Stimulated activated CD4-positive, alpha-beta T cell treated with anti-CD3 and anti-CD28 coated beads, Interleukin-1b, Interleukin-23, amount 100 ng/mL, for 4 hours (primary cell): ENCODE measurements at regions not wholly inside any gene's neighbourhood (a gene's known extent, or its start where the extent isn't known, plus 50 kb on each side); places are given as distances from the start of the nearest gene placed in this dataset.
"Not testable (repeated sequence)": the region's sequence is repeated elsewhere in the genome, so short reads cannot be mapped to it uniquely, and the experiment has no call there.

ENCODE experiments used
- DNase-seq, 2 donors: peaks; one replicate each; pipeline ENCODE4 v3.0.0-alpha.2; 2020; ENCODE audit warnings: low read depth in 2 of 2

DNA sequence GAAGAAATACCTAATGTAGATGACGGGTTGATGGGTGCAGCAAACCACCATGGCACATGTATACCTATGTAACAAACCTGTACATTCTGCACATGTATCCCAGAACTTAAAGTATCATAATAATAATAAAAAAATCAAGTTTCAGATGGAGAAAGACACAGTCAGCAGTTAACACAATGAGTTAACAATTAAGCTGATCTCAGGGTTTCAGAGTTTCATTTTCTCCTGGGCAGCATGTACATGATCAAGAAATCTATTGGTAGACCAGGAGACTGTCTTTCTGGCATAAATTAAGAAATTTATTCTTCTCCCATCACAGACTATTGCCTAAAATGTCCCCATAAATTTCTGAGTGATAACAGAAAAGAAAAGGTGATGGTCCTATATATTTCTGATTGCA lies 155.3 kb downstream of the RAD51AP2 start:
- DNase-seq: no peak

DNA sequence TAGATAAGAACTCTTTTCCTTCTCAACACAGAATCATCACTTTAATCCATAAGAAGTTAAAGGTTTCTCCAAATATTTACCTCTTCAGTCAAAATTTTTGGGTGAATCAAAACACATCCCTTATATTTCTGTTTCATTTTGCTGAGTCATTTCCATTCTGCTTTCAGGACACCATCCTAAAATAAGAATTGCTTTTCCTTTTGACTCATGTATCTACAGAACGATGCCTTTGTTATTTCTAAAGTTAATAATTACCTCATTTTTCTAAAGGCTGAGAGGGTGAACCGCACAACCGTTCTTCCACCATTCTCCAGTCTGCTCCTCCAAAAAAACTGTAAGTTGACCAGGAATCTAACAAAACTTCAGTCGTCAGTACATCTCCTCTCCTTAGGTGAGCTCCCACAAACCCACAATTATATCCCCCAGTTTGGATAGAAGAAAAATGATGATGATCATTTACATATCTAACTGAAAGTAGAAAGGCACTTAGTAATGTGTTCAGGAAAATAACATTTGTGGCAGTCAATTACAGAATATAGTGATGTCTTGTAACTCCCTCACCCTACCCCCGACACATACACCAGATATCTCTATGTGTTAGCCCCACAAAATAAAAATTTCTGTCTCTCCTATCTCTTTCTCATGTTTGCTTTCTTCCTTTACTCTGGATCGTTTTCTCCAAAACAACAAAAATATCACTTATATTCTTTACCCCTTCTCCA lies 162.5 kb downstream of the RAD51AP2 start:
- DNase-seq: no peak

DNA sequence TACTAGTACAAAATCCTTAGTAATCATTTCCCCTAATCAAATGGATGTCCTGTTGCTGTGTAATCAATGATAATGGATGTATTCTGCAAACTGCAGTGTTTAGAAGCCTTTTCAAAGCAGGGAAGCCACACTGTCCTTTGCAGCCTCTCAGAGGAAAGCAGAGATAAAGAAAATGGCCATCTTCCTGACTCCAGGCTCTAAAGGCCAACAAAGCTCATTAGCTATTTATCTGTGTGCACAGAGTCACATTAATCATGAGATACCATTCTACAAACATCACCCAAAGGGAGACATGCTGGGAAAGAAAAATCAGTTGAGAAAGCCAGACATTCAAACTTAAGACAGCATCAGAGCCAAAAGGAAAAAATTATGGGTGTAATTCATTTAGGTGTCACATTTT lies 165.0 kb downstream of the RAD51AP2 start:
- DNase-seq: no peak

DNA sequence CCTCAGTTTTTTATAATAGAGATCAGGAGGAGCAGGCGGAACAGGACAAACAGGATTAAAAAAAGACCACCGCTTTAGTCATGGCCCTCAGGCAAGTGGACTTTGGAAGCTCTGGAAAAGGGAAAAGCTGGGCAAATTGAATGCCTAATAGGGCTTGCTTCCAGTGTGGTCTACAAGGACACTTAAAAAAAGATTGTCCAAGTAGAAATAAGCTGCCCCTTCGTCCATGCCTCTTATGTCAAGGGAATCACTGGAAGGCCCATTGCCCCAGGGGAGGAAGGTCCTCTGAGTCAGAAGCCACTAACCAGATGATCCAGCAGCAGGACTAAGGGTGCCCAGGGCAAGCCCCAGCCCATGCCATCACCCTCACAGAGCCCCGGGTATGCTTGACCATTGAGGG lies 175.5 kb downstream of the RAD51AP2 start:
- not testable (repeated sequence) for DNase-seq

DNA sequence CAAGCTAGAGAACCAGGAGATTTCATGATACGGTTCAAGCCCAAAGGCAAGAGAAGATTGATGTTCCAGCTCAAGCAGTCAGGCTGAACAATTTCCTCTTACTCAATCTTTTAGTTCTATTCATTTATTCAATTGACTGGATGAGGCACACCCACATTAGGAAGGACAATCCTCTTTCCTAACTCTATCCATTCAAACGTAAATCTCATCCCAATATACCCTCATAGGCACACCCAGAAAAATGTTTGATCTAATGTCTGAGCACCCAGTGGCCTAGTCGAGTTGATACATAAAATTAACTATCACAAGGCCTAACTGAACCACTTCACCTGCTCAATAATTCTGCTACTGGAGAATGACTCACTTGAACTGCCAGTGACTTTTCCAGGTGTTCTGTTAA lies 180.7 kb downstream of the RAD51AP2 start:
- no peak for DNase-seq

DNA sequence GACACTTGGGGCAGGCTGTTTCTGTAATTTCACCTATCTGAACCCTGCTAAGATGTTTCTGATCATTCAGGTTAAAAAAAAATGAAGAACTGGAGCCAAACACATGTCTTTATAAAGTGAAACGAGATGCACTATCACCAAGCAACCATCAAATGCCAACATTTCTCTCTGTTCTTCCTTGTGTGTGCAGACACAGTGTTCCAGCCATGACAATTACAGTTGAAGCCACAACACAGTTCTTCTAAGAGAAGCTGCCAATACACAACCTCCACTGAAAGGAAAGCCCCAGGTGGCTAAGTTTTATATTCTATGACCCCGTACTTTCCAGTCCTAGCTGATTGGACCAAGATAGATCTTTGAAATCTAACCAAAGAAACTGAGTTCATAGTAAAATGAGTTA lies 181.8 kb downstream of the RAD51AP2 start:
- no peak for DNase-seq

DNA sequence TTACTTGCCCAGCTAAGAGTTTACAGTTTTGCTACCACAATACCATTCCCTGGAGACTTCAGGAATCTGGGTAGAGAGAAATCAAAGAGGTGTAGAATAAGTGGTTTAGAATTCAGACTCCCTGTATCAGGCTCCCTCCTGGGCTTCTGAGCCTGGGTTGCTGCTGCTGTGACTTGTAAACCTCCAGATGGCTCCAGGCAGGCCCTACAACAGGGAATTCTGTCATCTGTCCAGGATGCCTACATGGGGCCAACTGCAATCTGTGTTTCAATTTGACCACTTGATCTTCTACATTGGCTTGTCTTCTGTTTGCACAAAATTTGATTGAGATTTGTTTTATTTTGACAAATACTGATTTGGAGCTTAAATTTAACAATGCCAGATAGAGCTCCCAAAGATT lies 183.9 kb downstream of the RAD51AP2 start:
- no peak for DNase-seq

DNA sequence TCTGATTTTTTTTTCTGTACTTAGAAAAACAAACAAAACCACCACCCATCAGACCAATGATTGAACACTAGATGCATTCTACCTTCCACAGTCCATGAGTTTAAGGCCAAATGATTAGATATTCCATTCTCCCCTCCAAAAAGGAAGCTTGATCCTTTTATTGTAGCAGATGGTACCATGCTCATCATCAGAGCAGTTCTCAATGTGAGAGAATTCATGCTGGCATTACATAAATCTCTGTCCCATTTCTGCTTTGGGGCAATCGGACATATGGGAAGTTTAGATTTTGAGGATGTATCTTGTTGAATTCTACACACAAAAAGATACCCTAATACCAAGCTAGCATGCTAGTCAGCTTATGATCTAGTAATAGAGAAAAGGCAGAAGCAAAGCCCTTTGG lies 186.6 kb downstream of the RAD51AP2 start:
- no peak for DNase-seq

DNA sequence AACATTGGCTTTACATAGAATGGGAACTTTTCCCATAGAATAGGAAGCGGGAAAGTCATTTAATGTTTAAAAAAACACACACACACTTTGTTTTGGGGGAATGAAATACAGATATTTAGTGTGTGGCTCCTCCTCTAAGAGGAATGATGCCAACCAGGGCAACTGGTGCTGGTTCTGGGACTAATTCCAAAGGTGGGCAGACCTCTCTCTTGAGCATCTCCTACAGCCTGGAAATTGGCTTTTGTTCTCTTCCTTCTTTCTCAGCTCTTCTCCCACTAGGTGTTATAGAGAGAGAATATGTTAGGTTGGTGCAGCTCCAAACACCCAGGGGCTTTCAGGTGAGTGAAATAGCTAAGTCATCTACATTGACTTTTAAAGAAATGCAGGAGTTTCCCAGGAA lies 190.1 kb downstream of the RAD51AP2 start:
- DNase-seq: no peak

DNA sequence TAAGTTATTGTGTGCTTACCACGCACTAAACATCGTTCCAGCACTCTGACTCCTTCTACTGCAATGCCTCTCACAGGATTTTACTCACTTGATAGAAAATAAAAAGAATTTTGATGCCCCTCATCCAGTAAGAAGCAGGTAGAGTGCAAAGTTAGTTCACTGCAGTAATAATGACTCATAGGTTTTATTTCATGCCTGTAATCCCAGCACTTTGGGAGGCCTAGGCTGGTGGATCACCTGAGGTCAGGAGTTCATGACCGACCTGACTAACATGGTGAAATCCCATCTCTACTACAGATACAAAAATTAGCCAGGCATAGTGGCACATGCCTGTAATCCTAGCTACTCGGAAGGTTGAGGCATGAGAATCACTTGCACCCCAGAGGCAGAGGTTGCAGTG lies 190.6 kb downstream of the RAD51AP2 start:
- no peak for DNase-seq

DNA sequence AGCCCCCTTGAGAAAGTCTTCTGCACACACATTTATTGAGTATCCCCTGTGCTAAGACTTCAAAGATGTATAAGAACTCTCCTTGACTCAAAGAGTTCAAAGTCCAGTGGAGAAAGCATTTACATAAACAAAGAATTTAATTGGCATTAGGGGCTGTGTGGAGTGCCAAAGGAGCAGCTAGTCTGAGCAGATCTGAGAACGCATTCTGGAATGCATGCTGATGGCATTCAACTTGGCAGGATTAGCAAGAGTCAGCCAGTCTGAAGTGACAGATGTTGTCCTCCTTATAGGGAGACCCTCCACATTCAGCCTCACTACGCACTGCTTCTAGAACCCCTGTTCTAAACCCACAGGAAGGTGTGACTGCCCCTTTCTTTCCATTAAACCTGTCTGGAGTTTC lies 191.5 kb downstream of the RAD51AP2 start:
- DNase-seq: no peak

DNA sequence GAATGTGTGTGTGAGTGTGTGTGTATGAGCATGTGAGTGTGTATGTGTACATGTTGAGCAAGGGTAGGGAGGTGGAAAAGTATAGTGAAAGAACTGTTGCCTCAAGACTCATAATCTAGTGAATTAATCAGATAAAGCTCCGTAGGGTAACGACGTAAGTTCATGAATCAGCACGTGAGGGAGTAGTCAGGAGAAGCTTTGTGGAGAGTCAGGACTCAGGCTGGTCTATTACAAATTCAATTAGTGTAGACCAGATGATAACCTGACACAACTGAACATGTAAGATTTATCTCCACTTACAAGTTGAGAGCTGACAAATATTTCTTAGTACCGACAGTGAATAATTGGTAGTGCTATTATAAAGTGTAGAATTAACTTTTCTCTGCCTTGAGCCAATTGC lies 194.5 kb downstream of the RAD51AP2 start:
- no peak for DNase-seq

DNA sequence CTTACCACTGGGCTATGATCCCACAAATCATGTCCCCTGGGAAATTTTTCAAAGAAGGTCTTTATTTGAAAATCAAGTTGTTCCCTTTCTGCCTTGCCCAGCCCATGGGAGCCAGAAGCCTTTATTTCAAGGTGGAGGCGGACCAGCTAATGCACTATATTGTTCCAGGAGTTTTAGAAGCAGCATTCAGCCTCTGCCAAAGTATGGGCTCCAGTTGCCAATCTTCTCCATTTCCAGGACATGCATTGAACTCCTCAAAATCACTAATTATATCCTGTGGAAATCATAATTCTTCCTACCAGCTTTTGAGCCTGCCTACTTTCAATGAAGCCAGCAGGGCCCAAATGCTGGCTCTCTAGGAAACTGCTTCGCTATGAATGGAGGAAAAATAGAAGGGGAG lies 195.8 kb downstream of the RAD51AP2 start:
- no peak for DNase-seq

DNA sequence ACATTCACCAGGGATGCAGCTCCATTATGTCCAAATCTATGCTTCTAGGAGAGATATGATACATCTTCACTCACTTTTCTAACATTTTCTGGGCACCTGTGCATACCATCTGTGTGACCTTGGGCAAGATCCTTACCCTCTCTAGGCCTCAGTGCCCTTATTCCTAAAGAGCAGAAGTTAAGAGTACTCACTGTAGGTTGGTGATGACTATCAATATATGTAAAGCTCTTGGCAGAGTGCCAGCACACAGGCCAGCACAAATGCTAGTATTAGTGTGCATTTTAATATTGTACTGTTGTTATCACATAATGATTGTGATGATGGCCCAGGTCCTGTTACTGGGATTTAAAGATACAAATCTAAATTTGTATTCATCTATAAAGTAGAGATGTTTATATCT lies 199.2 kb downstream of the RAD51AP2 start:
- DNase-seq: no peak

DNA sequence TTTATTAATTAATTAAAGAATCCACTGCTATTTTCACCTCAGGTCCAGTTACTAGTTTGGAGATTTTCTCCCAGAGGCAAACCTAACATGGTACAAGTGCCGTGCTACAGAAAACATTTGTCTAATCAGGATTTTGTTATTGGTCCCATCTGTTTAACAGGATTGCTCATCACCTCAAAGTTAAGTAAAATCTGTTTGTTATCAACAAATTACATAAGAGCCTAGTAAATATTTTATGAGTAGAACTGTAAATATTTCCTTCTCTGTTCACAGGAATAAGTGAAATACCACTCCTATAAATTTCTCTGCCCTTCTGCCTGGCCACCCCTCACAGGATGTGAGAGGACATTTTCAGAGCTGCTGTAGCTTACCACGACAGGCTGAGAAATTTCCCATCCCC lies 200.2 kb downstream of the RAD51AP2 start:
- DNase-seq: no peak

DNA sequence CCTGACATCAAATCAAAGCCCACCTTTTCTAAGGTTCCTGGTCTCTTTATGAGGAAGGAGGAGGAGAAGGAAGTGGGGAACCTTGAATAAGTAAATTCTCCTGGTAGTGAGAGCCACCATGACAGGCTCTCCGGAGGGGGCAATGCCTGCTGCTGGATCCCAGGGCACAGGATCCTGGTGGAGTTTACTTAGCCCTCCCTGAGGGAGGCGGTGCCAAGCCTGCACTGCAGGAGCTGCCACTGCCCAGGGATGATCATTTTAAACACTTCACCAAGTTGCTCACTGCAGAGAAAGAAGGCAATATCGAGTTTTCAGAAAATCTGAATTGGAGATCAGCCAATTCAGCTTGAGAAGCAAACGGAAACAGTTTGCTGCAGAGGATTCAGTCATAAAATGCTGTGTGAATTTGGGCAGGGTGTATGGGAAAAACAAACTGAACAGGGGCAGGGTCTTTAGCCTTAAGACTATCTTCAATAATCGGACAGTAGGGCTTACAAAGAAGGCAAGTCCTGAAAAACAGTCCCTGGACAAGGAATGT lies 200.7 kb downstream of the RAD51AP2 start:
- DNase-seq: no peak

DNA sequence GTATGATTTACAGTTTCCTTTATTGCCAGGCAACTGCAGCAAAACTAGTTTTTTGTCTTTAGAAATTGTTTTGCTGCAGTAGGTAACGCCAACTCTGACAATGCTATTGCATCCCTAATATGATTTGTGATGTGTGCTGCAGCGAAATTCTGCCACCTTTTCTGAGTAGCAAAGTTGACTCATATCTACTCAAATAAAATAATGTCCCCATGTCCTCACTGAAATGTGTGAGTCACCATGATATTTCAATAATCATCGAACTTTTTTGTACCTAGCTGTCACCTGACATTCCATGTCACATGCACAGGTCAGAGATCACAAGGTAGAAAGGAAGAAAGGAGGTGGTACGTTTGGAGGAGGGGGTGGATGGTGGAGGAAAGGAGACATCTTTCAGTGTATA lies 205.0 kb downstream of the RAD51AP2 start:
- DNase-seq: no peak

DNA sequence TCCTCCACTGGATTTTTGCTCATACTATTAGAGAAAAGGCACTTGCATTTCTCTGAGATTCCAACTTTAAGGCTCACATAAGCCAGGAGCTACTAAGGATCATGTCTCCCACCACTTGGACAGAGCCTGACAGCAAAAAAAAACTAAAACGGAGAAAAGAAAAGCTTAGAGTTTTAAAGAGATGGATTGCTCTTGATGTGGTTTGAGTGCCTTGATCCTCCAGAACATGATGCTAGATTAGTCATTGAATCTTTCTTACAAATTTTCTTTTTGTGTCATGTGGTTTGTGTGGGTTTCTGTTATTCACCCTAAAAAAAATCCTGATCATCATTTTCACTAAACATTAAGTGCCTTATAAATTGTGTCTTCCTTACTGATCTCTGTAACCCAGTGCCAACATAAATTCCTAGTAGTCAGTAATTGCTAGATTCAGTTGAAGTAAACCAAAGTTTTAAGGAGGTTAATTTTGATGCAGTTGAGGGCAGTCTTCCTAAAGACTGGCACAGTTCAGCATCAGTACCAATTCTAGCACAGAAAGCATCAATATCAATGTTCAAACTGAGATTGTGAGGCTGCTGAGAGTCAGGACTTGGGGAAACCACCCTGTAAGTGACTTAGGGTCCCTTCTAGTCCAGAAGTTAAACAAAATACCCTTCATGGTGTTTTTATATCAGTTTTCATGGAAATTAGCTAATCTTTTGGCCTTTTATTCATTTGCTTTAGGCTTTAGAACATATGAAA lies 206.3 kb downstream of the RAD51AP2 start:
- DNase-seq: no peak

DNA sequence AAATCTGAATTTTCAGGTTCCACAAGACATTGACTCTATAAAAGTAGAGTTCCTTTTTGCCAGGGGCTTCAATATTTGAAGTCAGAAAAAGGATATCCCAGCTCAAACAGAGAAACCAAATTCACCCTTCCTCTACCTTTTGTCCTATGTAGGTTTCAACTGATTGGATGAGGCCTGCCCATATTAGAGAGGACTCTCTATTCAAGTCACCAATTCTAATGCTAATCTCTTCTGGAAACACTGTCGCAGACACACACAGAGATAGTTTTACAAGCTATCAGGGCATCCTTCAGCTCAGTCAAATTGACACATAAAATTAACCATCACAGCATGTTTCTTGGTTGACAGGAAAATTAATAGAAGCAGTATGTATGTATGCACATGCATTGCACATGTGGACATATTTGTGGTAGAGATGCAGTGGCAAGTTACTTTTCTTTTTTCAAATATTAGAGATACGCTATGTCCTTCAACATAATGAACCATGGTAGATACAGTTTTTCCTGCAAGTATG lies 207.1 kb downstream of the RAD51AP2 start:
- DNase-seq: no peak

DNA sequence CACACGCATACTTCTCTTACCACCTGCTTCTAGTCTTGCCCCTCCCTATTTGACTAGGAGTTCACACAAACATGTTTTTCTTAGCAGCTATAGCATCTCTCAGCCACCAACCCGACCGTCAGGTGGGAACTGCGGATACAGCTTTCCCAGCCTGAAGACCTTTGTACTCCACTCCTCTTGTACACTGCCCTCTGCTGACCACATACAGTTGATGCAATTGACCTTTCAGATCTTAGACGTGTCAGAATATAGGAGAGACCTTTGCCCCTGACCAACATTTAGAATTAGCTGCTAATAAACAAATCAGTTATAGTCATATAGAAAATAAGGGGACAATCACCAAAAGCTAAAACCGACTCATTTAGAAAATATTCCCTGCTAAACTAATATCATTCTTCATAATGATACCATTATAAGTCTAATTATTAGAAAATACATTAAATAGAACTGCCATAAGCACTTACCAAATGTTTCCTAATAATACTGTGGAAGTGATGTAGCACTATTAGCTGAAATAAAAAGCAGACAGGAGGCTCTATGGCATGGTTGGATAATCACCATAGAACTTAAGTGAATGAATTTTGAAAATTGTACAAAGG lies 208.4 kb downstream of the RAD51AP2 start:
- no peak for DNase-seq

DNA sequence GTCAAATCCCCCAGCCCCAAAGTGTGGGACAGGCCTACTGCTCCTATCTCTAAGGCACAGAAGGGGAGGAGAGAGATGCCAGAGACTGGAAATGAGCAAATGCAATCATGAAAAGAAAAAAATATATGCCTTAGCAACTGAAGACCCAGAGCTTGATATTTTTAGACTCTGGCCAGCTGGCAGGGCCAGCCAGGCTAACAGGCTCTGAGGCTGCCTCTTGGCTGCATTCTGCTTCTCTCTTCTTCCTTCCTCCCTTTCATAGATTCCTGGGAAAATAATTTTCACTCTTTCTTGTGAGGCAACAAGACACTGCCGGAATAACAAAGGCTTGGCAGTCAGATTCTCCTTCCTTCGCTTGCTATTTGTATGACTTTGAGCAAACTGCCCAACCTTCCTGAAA lies 209.1 kb downstream of the RAD51AP2 start:
- DNase-seq: no peak

DNA sequence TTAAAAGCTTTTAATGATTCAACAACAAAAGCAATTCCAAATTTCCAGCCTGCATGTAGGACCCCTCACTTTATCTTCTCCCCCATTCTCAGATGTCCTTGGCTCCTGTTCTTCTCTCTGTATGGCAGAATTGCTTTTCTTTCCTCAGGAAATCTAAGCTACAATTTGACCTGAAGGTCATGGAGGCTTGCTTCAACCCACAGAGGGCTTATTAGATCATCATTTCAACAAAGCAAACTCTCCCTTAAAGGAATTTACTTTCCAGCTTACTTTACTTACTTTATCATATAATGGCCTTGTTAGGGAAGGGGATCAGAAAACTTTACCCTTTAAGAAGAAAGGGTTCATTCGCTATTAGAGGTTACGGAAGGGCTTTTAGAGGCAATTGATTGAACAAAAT lies 211.5 kb downstream of the RAD51AP2 start:
- no peak for DNase-seq

DNA sequence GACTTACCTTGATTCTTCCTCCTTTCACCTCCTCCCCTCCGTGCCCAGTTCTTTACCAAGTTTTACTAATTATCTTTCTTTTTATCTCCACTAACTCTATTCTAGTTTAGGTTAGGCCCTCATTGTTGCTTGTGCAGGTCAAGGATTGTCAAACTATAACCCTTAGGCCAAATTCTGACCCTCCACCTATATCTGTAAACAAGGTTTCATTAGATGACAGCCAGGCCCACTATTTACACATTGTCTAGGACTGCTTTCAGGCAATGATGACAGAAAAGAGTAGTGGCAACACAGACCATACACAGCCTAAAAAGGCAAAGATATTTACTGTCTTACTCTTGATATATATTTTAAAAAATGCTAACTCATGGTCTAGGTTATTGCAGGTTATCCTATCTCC lies 212.0 kb downstream of the RAD51AP2 start:
- no peak for DNase-seq
